ENCODE measurements at regions not wholly inside any gene's neighbourhood (a gene's known extent, or its start where the extent isn't known, plus 50 kb on each side); places are given as distances from the start of the nearest gene placed in this dataset.
"Not testable (repeated sequence)": the region's sequence is repeated elsewhere in the genome, so short reads cannot be mapped to it uniquely, and the experiment has no call there.

GRCh38 chr2:87486413-87486812, 261.5 kb upstream of the PLGLB2 start:
- DNase-seq (ENCODE audit: low spot score), result not testable (repeated sequence)

- DNase-seq (ENCODE audit: low spot score), result not testable (repeated sequence)
Measured at GRCh38 chr2:87488021-87488420, 259.9 kb upstream of the PLGLB2 start.

GRCh38 chr2:87488991-87489390, 258.9 kb upstream of the PLGLB2 start:
- DNase-seq (ENCODE audit: low spot score), result not testable (repeated sequence)

GRCh38 chr2:87494846-87495245, 253.0 kb upstream of the PLGLB2 start:
- not testable (repeated sequence) for DNase-seq (ENCODE audit: low spot score)

GRCh38 chr2:87495455-87495854, 252.4 kb upstream of the PLGLB2 start:
- not testable (repeated sequence) for DNase-seq (ENCODE audit: low spot score)

GRCh38 chr2:87496036-87497006, 251.6 kb upstream of the PLGLB2 start:
- DNase-seq (ENCODE audit: low spot score), result not testable (repeated sequence)

- DNase-seq (ENCODE audit: low spot score), result not testable (repeated sequence)
Measured at GRCh38 chr2:87497135-87497534, 250.8 kb upstream of the PLGLB2 start.

- not testable (repeated sequence) for DNase-seq (ENCODE audit: low spot score)
Measured at GRCh38 chr2:87497700-87498099, 250.2 kb upstream of the PLGLB2 start.

- not testable (repeated sequence) for DNase-seq (ENCODE audit: low spot score)
Measured at GRCh38 chr2:87498169-87498853, 249.6 kb upstream of the PLGLB2 start.

GRCh38 chr2:87498854-87499238, 249.0 kb upstream of the PLGLB2 start:
- DNase-seq (ENCODE audit: low spot score), result not testable (repeated sequence)

- peak; percentile 42 for DNase-seq (ENCODE audit: low spot score)
Measured at GRCh38 chr2:87499860-87500259, 248.0 kb upstream of the PLGLB2 start.

- DNase-seq (ENCODE audit: low spot score), result not testable (repeated sequence)
Measured at GRCh38 chr2:87500421-87500820, 247.5 kb upstream of the PLGLB2 start.

GRCh38 chr2:87500951-87501350, 246.9 kb upstream of the PLGLB2 start:
- not testable (repeated sequence) for DNase-seq (ENCODE audit: low spot score)

GRCh38 chr2:87502948-87503347, 244.9 kb upstream of the PLGLB2 start:
- DNase-seq (ENCODE audit: low spot score), result not testable (repeated sequence)

- not testable (repeated sequence) for DNase-seq (ENCODE audit: low spot score)
Measured at GRCh38 chr2:87505239-87505638, 242.6 kb upstream of the PLGLB2 start.

GRCh38 chr2:87505909-87506308, 242.0 kb upstream of the PLGLB2 start:
- not testable (repeated sequence) for DNase-seq (ENCODE audit: low spot score)

GRCh38 chr2:87507378-87508348, 240.2 kb upstream of the PLGLB2 start:
- not testable (repeated sequence) for DNase-seq (ENCODE audit: low spot score)

GRCh38 chr2:87511195-87511778, 236.6 kb upstream of the PLGLB2 start:
- DNase-seq (ENCODE audit: low spot score), result not testable (repeated sequence)

GRCh38 chr2:87512864-87513530, 234.9 kb upstream of the PLGLB2 start:
- not testable (repeated sequence) for DNase-seq (ENCODE audit: low spot score)

- DNase-seq (ENCODE audit: low spot score), result not testable (repeated sequence)
Measured at GRCh38 chr2:87514034-87514433, 233.9 kb upstream of the PLGLB2 start.

GRCh38 chr2:87514515-87514914, 233.4 kb upstream of the PLGLB2 start:
- not testable (repeated sequence) for DNase-seq (ENCODE audit: low spot score)

Measured in kidney capillary endothelial cell (primary cell).